SJSA1 (cell line): ENCODE measurements at regions not wholly inside any gene's neighbourhood (a gene's known extent, or its start where the extent isn't known, plus 50 kb on each side); places are given as distances from the start of the nearest gene placed in this dataset.
A peak's percentile ranks its signal among the peaks of the same experiment; 100 is the strongest.

Experiments
- DNase-seq, 2 experiments: peaks; one replicate each; pipeline ENCODE4 v3.0.0-alpha.2; 2015 to 2020; ENCODE audit warnings: low spot score in 2 of 2, low read depth in 1 of 2
- H3K27ac ChIP-seq: fragments of 250-450 bp; sonication (Bioruptor Pico); 2 replicates; pipeline ENCODE4 v1.5.1; 2020; ENCODE audit warnings: mild to moderate bottlenecking, moderate library complexity
- H3K27me3 ChIP-seq: fragments of 250-450 bp; sonication (Bioruptor Pico); replicated peaks from 2 replicates; pipeline ENCODE4 v1.5.1; 2020; ENCODE audit warnings: mild to moderate bottlenecking, moderate library complexity
- H3K36me3 ChIP-seq: fragments of 250-450 bp; sonication (Bioruptor Pico); 2 replicates; pipeline ENCODE4 v1.5.1; 2020; ENCODE audit warnings: mild to moderate bottlenecking
- H3K4me1 ChIP-seq: fragments of 250-450 bp; sonication (Bioruptor Pico); replicated peaks from 2 replicates; pipeline ENCODE4 v1.6.1; 2021; ENCODE audit warnings: mild to moderate bottlenecking
- H3K4me3 ChIP-seq: fragments of 250-450 bp; sonication (Bioruptor Pico); 2 replicates; pipeline ENCODE4 v1.5.1; 2020; ENCODE audit warnings: mild to moderate bottlenecking
- H3K9me3 ChIP-seq: fragments of 250-450 bp; sonication (Bioruptor Pico); replicated peaks from 2 replicates; pipeline ENCODE4 v1.5.1; 2020; ENCODE audit warnings: mild to moderate bottlenecking

DNA sequence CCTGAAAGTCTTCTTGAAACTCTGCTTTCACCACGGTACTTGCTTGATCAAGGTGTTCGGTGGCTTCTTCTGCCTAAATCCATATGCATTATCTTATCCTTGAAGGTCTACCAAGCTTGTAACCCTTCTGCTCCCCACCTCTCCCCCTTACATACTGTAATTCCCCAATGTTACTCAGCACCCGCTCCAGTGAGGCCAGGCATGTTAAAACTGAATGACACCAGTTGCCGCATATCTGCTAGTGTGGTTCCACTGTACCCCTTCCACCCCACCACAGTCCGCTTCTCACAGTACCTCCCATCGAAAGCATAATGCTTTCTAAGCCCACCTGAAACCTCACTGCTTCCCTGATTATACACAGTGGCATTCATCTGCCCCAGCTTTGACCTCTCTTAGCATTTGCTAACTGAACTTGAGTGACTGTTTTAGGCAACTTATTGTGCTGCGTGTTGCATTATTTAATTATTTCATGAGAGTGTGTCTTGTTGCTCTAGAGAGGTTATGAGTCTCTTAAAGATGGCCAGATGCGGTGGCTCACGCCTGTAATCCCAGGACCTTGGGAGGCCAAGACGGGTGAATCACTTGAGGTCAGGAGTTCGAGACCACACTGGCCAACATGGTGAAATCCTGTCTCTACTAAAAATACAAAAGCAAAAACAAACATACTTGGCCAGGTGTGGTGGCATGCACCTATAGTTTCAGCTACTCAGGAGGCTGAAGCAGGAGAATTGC, 87.6 kb upstream of the MBNL2 start:
- peaks cover 13% of the 10 kb centered on the region for H3K4me1 ChIP-seq
- DNase-seq, result no peak

DNA sequence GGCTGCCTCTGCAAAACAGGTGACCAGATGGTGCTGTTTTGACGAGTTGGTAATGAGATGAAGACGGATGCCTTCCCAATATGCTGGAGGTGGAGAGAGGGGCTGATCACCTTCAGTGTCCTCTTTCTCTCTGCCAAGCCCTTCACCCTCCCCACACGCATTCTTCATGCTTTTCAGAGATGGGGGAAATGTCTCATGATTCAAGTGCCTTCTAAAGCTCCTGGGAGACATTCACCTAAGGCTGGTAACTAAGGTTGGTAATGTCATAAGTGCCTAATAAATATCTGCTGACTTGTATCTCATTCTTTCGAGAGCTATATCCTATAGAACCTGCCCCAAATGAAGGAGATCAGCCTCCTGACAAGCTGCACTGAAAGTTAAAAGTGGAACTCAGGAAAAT, 86.2 kb upstream of the MBNL2 start:
- no peak for DNase-seq
- Histone ChIP-seq H3K4me1 (peaks cover 25% of the 10 kb centered on the region), H3K27me3 (no peaks in the 10 kb centered on the region), H3K36me3 (no peaks in the 10 kb centered on the region), H3K9me3 (no peaks in the 10 kb centered on the region), H3K27ac (no peak overlapping the region), H3K4me3 (no peak overlapping the region)

More for the DNA sequence above, 87.6 kb upstream of the MBNL2 start:
- H3K36me3 ChIP-seq, result no peaks in the 10 kb centered on the region
- H3K27me3 ChIP-seq, result no peaks in the 10 kb centered on the region
- H3K4me3 ChIP-seq, result no peak overlapping the region
- H3K9me3 ChIP-seq, result no peaks in the 10 kb centered on the region
- H3K27ac ChIP-seq, result no peak overlapping the region

DNA sequence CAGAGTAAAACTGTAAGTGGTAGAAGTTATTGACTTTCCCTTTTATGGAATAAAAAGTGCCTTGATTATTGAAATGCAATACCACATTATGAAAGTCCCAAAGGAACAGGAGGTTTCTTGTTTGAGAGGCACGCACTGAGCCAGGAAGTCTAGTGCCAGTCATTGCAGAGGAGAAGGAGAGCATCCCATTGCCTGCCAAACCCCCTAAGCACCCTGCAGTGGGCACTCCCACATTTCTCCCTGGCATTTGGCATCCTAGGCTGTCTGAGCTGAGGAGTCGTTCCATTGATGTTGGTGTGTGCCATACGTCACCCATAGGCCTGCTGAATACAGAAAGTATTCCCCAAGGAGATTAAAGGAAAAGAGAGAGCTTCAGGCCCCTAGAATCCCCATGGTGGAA, 85.7 kb upstream of the MBNL2 start:
- Histone ChIP-seq H3K4me3 (no peak overlapping the region), H3K27ac (no peak overlapping the region), H3K36me3 (no peaks in the 10 kb centered on the region), H3K9me3 (no peaks in the 10 kb centered on the region), H3K27me3 (no peaks in the 10 kb centered on the region), H3K4me1 (peaks cover 30% of the 10 kb centered on the region)
- no peak for DNase-seq

DNA sequence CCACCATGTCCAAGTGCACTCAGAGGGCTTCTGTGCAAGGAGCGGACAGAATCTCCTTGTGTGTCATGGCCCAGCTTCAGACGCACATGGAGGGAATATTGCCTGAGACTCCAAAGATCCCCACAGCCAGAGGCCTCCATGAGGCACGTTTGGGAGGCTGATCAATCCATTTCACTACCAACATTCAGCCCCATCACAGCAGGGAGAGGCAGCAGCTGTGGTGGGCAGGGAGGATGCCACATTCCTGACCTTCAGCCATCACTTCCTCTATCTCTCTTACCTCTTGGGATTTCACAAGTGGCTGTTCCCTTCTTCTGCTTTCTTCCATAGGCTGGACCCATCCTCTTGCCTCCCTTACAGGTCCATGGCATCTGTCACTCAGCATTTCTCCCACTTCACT, 82.4 kb upstream of the MBNL2 start:
- H3K36me3 ChIP-seq, result no peaks in the 10 kb centered on the region
- no peak for DNase-seq
- H3K4me3 ChIP-seq, result no peak overlapping the region
- peaks cover 38% of the 10 kb centered on the region for H3K4me1 ChIP-seq
- peak overlapping the region; percentile 81; the same call in 1 of the 2 replicates for H3K27ac ChIP-seq
- no peaks in the 10 kb centered on the region for H3K27me3 ChIP-seq
- no peaks in the 10 kb centered on the region for H3K9me3 ChIP-seq

DNA sequence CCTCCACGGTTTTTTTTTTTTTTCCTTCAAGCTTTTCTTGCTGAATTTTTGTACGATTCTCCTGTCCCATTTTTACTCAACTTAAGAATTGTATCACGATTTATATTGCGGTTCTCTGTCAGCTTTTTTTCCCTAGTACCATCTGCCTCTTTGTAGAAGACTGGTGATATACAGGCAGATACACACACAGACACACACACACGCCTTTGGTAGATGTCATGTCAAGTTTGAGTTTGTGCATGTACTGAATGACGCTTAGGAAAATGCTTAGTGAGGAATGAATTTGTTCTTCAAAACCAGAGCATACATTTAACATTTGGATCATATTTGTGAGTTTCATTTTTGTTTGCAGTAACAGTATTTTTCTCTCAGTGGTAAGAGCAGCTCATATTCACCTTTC, 82.0 kb upstream of the MBNL2 start:
- H3K4me3 ChIP-seq, result no peak overlapping the region
- DNase-seq, result no peak
- peak overlapping the region; percentile 81 for H3K27ac ChIP-seq

DNA sequence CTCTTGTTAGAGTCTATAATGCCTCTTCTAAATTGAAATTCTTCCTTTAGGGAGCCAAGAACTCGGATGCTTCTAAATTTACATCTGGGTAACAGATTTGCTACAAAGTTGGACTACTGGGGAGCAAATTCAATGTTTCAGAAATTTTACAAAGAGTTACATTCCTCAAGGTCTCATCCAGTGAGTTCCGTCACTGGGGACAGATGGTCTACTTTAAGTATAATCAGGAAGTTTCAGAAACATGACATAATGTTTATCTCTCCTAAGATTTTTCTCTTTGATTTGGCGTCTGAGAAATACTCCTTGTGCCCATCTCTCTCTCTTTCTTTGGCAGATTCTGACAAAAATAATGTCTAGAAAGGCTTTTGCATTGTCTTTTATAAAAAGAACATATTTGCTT, 81.5 kb upstream of the MBNL2 start:
- no peaks in the 10 kb centered on the region for H3K9me3 ChIP-seq
- H3K27me3 ChIP-seq, result no peaks in the 10 kb centered on the region
- H3K4me1 ChIP-seq, result peaks cover 36% of the 10 kb centered on the region
- no peaks in the 10 kb centered on the region for H3K36me3 ChIP-seq
- no peak overlapping the region for H3K4me3 ChIP-seq
- peak overlapping the region; percentile 81 for H3K27ac ChIP-seq
- peak in 1 of 2 experiments; percentile 59 for DNase-seq

More for the DNA sequence above, 82.0 kb upstream of the MBNL2 start:
- Histone ChIP-seq H3K36me3 (no peaks in the 10 kb centered on the region), H3K9me3 (no peaks in the 10 kb centered on the region), H3K4me1 (peaks cover 36% of the 10 kb centered on the region), H3K27me3 (no peaks in the 10 kb centered on the region)

DNA sequence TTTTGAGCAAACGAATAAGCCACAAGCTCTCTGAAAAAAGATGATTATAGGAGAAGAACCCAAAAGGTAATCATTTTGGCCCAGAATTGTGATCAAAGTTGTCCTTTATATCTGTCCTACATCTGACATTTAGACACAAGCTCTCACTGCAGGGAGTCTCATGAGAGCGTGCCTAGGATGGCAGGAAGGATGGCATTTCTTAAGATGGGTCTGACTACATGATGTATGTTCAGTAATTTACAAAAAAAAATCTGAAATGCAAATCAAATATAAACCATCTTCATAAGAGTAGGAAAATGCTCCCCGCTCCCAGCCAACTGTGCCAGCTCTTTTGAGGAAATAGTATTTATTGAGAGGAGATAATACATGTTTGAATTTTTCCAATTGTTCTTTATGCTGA, 81.0 kb upstream of the MBNL2 start:
- Histone ChIP-seq H3K27me3 (no peaks in the 10 kb centered on the region), H3K9me3 (no peaks in the 10 kb centered on the region), H3K4me1 (peaks cover 36% of the 10 kb centered on the region), H3K36me3 (no peaks in the 10 kb centered on the region), H3K4me3 (no peak overlapping the region), H3K27ac (peak overlapping the region; percentile 81)
- DNase-seq, result no peak

DNA sequence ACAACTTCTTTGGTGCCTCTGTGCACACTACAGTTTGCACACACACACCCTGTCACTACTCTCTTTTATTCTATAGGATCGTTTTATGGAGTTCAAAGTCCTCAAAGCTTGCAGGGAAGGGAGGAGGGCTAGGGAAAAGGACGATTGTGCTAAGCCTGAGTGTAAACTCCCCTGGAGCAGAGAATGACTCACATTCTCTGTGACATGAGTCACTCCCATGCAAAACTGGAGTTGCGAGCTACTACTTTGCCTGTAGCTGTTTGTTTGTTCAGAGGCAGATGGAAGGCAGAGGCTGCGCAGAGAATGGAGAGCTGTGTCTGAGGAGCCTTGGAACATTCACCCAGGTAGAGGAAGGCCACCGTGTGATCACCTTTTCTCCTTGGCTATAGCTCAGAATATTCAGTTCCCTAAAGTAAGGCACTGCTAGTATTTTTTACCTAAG, 80.5 kb upstream of the MBNL2 start:
- Histone ChIP-seq H3K36me3 (no peaks in the 10 kb centered on the region), H3K9me3 (no peaks in the 10 kb centered on the region), H3K4me1 (peaks cover 36% of the 10 kb centered on the region), H3K4me3 (peak overlapping the region; percentile 27; the same call in 1 of the 2 replicates), H3K27me3 (no peaks in the 10 kb centered on the region), H3K27ac (peak overlapping the region; percentile 81)
- DNase-seq, result peak; percentile 82

DNA sequence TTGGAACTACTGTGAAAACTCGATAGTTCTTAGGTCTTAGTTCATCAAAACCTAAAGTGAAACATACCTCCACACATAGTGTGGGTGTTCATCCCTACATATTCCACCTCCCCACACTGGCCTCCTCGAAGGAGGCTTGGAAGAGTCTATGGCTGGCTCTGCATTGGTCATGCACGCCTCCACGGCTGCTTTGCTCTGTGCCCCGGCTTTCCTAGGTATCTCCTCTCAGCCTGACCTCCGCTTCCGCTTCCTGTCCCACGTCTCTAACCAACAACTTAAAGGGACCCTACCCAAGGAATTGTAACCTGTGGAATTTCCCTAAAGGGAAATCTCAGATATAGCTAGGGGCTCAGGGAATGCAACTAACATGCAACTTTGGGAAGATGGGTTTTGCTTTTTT, 79.7 kb upstream of the MBNL2 start:
- no peaks in the 10 kb centered on the region for H3K9me3 ChIP-seq
- peaks cover 36% of the 10 kb centered on the region for H3K4me1 ChIP-seq
- DNase-seq, result peak; percentile 28 to 56
- H3K27ac ChIP-seq, result peak overlapping the region; percentile 81
- peak overlapping the region; percentile 27 for H3K4me3 ChIP-seq
- H3K27me3 ChIP-seq, result no peaks in the 10 kb centered on the region
- no peaks in the 10 kb centered on the region for H3K36me3 ChIP-seq

DNA sequence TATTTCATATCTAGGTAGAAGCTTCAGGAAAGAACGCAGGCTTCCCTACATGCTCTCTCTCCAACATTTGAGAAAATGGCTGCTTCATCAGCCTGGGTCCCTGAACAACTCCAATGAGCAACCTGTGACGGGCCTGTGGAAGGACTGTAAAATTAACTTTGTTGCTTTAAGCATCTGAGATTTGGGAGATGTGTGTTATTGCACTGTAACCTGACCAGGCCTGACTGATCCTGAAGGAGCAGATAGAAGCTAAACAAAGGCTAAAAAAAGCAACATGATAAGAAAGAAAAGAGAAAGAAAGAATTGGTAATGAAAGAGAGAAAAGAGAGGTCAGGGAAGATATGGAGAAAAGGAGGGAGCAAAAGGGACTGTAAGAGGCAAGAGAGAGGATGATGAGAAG, 77.1 kb upstream of the MBNL2 start:
- H3K27ac ChIP-seq, result no peak overlapping the region
- no peaks in the 10 kb centered on the region for H3K9me3 ChIP-seq
- H3K4me1 ChIP-seq, result peaks cover 30% of the 10 kb centered on the region
- H3K36me3 ChIP-seq, result no peaks in the 10 kb centered on the region
- no peaks in the 10 kb centered on the region for H3K27me3 ChIP-seq
- no peak for DNase-seq
- H3K4me3 ChIP-seq, result no peak overlapping the region

DNA sequence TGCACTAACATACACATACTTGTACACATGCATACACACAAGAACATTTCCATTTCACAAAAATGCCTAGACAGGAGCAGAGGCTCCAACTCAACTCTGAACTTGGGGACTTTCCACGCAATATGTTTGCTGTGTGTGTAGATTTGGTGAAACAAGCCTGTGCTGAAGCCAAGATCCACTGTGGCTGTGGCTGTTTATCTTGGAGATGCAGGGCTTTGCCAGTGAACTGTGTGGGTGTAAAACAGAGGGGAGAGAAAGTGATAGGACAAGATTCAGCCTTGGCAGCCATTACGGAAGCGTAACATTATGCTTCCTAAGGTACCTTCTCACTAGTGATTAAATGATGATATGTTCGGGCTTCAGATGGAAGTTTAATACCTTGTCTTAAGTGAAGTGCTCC, 73.2 kb upstream of the MBNL2 start:
- Histone ChIP-seq H3K27ac (no peak overlapping the region), H3K4me3 (no peak overlapping the region), H3K4me1 (no peaks in the 10 kb centered on the region), H3K9me3 (no peaks in the 10 kb centered on the region), H3K36me3 (no peaks in the 10 kb centered on the region), H3K27me3 (no peaks in the 10 kb centered on the region)
- no peak for DNase-seq

DNA sequence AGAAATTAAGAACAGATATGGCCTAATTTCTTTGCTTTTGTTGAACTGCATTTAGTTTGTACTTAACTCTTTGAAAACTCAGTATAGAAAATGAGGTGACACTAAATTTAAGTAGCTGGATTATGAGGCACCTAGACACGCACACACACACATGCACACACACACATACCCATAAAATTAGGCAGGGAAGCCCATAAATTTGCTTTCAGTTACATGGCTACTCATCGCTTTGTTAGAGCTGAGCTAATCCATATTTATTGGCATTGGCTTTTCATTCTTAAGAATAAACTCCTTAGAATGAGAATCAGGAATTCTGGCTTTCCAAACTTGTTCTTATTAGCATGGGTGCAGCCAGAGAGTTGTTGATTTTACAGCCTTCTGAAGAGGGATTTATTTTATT, 61.7 kb upstream of the MBNL2 start:
- H3K4me3 ChIP-seq, result no peak overlapping the region
- H3K4me1 ChIP-seq, result no peaks in the 10 kb centered on the region
- no peaks in the 10 kb centered on the region for H3K36me3 ChIP-seq
- no peak overlapping the region for H3K27ac ChIP-seq
- no peaks in the 10 kb centered on the region for H3K27me3 ChIP-seq
- H3K9me3 ChIP-seq, result no peaks in the 10 kb centered on the region
- DNase-seq, result no peak

DNA sequence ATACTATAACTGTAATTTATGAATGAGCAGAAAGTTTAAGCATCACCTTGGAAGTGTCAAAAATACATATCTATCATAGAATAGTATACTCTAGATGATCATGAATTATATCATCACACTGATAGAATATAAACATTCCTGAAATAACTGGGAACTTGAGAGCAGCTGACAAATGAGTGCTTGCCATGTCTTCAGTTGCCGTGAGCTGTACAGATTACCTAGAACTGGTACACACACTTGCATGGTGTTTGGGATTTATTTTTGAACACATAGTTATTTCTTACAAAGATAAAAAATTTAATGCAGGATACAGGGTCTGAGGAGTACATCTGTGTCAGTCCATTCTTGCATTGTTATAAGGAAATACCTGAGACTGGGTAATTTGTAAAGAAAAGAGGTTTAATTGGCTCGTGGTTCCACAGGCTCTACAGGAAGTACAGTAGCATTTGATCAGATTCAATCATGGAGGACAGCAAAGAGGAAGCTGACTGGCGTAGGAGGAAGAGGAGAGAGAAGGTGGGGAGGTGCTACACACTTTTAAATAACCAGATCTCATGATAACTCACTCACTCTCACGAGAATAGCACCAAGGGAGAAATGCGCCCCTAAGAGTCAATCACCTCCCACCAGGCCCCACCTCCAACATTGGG, 60.4 kb upstream of the MBNL2 start:
- Histone ChIP-seq H3K36me3 (no peaks in the 10 kb centered on the region), H3K27ac (no peak overlapping the region), H3K4me1 (no peaks in the 10 kb centered on the region), H3K4me3 (no peak overlapping the region), H3K9me3 (no peaks in the 10 kb centered on the region), H3K27me3 (no peaks in the 10 kb centered on the region)
- no peak for DNase-seq

DNA sequence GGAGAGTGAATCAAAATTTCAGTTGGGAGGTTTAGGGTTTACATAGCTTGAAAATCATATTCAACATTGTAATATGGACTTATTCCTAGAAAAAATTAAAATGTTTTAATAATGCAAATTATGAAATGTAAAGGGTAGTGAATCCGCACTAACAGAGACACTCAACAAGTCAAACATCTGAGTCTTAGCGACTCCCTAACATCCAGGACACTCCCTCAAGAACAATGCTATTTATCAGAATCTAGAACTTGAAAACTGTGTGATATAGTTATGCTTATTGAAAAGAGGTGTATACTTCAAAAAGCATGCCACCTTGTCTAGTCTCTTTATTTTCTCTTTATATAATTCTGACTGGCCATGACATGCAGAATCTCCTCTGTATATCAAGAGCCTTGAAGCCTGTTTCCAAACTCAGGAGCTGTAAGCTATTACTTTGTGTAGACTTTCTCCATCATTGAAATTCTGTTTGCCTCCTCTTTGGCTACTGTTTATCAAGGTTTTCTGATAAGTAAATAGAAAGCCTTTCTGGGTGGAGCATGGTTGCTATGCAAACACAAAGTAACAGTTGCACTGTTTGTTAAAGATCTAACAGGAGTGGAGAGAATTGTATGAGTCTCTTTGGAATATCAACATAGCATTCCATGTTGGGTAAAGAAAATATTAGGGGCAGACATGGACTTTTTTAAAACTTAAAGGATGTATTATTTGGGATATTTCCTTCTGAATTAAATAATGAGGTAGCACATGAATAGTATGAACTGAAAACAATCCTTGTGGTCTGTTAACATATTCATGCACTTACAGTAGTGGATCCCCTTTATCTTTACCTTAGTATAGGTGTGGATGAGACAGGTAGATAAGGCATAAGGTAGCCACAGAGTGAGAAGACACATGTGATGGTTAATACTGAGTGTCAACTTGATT, 56.4 kb upstream of the MBNL2 start:
- H3K27ac ChIP-seq, result no peak overlapping the region
- no peak overlapping the region for H3K4me3 ChIP-seq
- no peaks in the 10 kb centered on the region for H3K4me1 ChIP-seq
- H3K9me3 ChIP-seq, result no peaks in the 10 kb centered on the region
- DNase-seq, result no peak
- no peaks in the 10 kb centered on the region for H3K36me3 ChIP-seq
- H3K27me3 ChIP-seq, result no peaks in the 10 kb centered on the region
